ENCODE measurements at regions not wholly inside any gene's neighbourhood (a gene's known extent, or its start where the extent isn't known, plus 50 kb on each side); places are given as distances from the start of the nearest gene placed in this dataset.
"Not testable (repeated sequence)": the region's sequence is repeated elsewhere in the genome, so short reads cannot be mapped to it uniquely, and the experiment has no call there.

DNA sequence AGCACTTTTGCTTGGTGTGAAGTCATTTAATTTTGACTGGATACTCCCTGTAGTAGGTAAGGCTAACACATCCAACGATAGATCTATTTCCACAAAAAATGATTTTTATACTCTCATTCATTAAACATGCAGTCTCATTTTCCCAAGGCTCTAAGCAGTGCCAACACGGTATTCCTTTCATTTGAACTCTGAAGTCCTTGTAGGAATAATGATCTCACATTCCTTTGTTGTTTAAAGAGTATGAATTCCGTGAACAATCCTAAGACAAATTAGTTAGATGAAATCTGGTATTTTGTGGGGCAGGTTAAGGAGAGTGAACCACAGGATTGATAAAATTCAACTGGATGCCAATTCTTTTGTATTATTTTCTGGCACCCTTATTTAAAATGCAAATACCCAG, 66.6 kb downstream of the LACC1 start:
- no peak for DNase-seq (ENCODE audit: low read depth in 2 of 2)

DNA sequence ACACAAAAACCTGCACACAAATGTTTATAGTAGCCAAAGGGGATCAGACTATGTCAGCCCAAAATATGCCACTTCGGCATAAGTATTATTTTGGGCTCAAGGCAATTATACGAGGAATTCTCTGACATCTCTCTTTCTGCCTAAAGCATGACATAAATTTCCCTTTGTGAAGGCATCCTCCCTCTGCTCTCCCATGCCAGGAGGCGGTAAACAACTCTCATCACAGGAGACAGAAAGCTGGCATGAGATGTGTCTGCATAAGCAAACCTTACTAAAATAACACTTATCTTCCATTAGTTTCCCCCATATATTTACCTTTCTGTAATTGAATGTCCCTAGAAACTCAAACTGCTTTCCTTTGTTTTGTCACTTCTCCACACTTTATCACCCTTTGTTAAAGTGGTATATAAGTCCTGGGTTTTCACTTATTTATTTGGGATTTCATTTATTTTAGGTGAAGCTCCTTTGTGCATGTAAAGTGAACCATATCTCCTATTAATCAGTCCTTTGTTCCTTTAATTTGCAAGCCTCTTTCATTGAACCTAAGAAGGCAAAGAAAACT, 68.3 kb downstream of the LACC1 start:
- no peak for DNase-seq (ENCODE audit: low read depth in 2 of 2)

DNA sequence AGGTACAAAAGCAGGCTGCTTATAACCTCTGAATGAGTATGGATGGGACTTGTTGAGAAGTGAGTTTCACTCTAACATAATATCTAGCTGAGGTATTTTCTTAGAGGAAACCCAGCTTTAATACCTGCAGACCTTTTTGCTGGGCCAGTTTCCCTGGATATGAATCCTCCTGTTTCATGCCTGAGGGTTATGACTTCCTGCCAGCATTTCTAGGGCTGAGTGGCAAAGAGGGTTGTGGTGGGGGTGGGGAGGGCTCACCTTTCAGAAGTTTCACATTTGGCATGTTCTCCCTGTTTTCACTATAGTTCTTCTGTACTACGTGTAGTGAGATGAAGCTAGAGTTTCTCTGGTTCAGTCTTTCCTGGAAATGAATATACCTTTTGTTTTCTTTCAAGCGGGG, 73.7 kb downstream of the LACC1 start:
- no peak for DNase-seq (ENCODE audit: low read depth in 2 of 2)

- not testable (repeated sequence) for DNase-seq (ENCODE audit: low read depth in 2 of 2)
These were observed 77.3 kb downstream of the LACC1 start for GRCh38 chr13:43956975-43957374.

- DNase-seq (ENCODE audit: low read depth in 2 of 2) = no peak
These were observed 79.6 kb downstream of the LACC1 start for GRCh38 chr13:43959291-43959690.

GRCh38 chr13:43961909-43962308, 82.2 kb downstream of the LACC1 start:
- no peak for DNase-seq (ENCODE audit: low read depth in 2 of 2)

DNA sequence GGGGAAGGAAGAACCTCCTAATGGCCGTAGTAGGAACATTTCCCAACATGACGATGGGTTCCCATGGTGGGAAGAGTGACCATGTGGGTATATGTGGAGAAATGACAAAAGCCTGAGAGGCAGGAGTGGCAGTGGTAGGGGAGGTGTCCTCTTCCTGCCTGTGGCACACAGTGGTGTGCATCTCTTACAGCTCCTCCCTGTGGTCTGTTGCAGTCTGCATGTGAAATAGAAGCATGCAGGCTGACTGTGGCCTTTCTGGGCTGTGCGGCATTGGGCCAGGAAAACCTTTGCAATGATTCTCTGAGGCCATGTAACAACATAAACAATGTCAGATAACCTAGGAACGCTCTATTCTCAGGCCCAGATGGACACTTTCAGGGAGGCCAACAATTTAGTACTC, 84.0 kb downstream of the LACC1 start:
- no peak for DNase-seq (ENCODE audit: low read depth in 2 of 2)

DNA sequence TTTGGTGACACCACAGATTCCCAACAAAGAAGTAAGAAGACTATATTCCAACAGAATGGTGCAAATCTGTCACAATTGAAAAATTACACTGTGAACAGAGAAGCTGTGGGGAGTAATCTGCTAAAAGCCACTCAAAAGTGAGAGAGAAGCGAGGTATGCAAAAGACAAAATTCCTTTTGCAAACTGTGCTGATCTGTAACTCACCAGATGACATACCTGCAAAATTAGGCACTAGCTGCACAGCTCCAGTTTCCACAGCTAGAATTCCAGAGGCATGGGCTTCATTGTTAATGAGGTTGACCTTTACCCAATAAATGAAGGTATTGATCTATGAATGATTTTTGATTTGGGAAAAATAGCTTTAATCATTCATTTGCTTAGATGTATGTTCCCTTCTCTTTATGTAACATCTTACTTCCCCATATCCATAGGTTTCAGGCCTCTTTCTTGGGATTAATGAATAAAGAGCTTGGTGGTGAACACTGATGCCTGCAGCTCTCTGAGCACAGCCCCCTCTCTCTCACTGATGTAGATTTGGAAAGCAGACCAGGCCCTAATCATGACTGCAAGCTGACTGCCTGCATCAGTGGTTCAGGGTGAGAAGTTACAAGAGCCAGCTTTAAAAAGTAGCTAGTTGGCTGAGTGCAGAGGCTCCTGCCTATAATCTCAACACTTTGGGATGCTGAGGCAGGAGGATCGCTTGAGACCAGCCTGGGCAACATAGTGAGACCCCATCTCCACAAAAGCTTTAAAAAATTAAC, 85.2 kb downstream of the LACC1 start:
- no peak for DNase-seq (ENCODE audit: low read depth in 2 of 2)

DNA sequence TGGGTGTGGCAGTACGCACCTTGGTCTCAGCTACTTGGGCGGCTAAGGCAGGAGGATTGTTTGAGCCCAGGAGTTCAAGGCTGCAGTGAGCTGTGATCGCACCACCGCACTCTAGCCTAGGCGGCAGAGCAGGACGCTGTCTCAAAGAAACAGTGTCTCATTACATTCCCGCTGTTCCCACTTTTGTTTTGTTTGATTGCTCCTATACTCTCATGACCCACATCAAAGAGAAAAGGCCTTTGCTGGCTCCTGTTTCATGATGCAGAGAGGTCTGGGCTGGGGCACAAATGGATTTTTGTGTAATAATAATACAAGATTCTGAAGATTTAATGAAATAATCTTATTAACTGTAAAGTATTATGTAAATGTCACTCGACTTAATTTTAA, 85.7 kb downstream of the LACC1 start:
- DNase-seq (ENCODE audit: low read depth in 2 of 2) = no peak

GRCh38 chr13:43968251-43968942, 88.7 kb downstream of the LACC1 start:
- DNase-seq (ENCODE audit: low read depth in 2 of 2) = not testable (repeated sequence)

- DNase-seq (ENCODE audit: low read depth in 2 of 2) = not testable (repeated sequence)
These were observed 89.4 kb downstream of the LACC1 start for GRCh38 chr13:43968943-43969690.

GRCh38 chr13:43969919-43970318, 90.2 kb downstream of the LACC1 start:
- DNase-seq (ENCODE audit: low read depth in 2 of 2) = not testable (repeated sequence)

GRCh38 chr13:43970520-43971242, 91.0 kb downstream of the LACC1 start:
- not testable (repeated sequence) for DNase-seq (ENCODE audit: low read depth in 2 of 2)

DNA sequence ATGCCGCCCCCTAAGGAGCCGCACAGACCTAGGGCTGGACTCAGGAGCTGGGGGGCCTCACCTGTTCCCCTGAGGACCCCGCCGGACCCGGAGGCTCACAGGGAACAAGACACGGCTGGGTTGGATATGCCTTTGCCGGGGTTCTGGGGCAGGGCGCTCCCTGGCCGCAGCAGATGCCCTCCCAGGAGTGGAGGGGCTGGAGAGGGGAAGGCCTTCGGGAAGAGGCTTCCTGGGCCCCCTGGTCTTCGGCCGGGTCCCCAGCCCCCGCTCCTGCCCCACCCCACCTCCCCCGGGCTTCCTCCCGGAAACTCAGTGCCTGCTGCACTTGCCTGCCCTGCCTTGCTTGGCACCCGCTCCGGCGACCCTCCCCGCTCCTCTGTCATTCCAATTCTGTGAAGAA, 91.6 kb downstream of the LACC1 start:
- DNase-seq (ENCODE audit: low read depth in 2 of 2) = not testable (repeated sequence)

DNA sequence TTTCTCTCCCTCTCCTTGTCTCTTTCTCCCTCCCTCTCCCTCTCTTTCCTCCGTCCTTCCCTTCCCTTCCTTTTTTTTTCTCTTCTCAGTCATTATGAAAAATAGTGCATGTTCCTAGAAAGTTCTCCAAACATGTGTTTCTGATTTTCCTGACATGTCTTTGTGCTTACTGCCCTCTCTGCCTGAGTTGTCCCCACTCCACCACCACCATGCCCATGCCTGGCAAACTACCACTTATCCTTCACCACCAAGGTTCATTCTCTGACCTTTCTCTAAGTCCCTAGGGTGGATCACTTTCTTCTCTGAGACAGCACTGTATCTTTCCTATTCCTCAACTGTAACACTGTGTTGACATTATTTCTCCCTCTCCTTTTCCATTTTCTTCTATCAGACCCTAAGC, 98.2 kb downstream of the LACC1 start:
- no peak for DNase-seq (ENCODE audit: low read depth in 2 of 2)

DNA sequence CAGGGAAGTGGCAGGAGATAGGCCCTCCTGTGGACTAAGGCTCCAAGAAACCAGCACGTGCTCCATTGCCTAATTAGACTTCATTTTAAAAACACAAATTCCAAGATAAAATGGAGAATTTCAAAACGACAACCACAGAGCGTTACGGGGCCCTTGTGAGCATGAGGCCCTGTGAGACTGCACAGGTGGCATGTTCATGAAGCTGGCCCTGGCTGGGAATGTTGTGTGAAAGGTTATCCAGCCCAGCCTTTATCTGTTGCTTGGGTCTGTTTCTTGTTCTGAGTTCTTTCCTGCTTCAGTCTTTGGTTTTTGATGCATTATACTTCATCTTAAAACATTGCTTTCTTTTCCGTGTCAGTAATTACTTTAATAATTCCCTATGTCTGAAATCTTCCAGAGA, 99.0 kb downstream of the LACC1 start:
- DNase-seq (ENCODE audit: low read depth in 2 of 2) = no peak

DNA sequence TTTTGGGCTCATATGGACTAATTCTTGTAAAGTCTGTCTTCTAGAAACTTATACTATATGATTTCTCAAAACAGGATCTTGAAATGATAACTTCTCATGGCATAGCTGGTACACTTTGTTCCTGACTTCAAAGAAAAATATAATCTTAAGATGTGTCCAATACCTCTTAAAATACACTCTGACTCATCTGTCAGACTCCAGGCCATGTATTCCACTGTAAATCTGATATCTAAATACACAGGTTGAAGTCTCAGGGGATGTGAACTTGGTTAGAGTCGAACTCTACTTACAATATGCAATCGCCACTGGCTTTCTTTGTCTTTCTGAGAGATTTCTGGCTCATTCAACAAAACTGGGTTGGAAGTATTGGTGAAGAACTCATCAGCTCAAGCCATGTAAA, 99.8 kb downstream of the LACC1 start:
- DNase-seq (ENCODE audit: low read depth in 2 of 2) = no peak

DNA sequence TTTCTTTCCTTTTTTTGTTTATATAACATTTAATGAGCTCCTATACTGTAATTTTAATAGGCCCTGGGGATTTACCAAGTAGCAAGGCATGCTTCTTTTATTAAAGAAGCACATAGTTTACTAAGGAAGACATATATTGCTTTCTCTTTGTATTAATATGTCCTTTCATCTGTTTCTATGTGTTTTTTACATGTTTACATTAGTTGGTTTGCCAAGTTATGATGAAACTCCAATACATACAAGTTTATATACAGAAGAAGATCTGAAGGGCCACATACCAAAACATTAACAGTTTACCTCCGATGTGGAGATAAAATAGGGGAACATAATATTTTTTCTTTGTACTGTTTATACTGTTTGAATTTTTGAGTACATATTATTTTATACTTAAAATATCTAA, 100.9 kb downstream of the LACC1 start:
- DNase-seq (ENCODE audit: low read depth in 2 of 2) = no peak

DNA sequence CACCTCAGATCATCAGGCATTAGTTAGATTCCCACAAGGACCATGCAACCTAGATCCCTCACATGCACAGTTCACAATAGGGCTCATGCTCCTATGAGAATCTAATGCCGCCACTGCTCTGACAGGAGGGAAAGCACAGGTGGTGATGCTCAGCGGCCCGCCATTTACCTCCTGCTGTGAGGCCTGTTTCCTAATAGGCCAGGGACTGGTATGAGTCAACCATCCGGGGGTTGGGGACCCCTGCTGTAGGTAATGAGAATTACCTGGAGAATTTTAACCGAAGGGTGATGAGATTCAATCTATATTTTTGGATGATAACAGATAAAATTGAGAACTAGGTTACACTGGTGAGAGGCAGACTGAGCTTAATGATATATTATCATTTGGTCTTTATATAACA, 101.4 kb downstream of the LACC1 start:
- DNase-seq (ENCODE audit: low read depth in 2 of 2) = no peak

GRCh38 chr13:43981512-43982301, 102.0 kb downstream of the LACC1 start:
- DNase-seq (ENCODE audit: low read depth in 2 of 2) = no peak

- no peak for DNase-seq (ENCODE audit: low read depth in 2 of 2)
These were observed 103.7 kb downstream of the LACC1 start for GRCh38 chr13:43983373-43983772.

Data from activated CD8-positive, alpha-beta memory T cell treated with anti-CD3 and anti-CD28 coated beads for 4 hours (primary cell).